DMS53 treated with DMSO at 0.1 percent for 48 hours (cell line): ENCODE measurements at regions not wholly inside any gene's neighbourhood (a gene's known extent, or its start where the extent isn't known, plus 50 kb on each side); places are given as distances from the start of the nearest gene placed in this dataset.

Experiments used
- DNase-seq: peaks from one replicate; lab custom pipeline; 2025; ENCODE audit not compliant: unreplicated experiment; lab: John Stamatoyannopoulos, UW

GRCh38 chr4:153034681-153035080 lies 98.6 kb downstream of the FHDC1 start:
- DNase-seq, result no peak

DNA sequence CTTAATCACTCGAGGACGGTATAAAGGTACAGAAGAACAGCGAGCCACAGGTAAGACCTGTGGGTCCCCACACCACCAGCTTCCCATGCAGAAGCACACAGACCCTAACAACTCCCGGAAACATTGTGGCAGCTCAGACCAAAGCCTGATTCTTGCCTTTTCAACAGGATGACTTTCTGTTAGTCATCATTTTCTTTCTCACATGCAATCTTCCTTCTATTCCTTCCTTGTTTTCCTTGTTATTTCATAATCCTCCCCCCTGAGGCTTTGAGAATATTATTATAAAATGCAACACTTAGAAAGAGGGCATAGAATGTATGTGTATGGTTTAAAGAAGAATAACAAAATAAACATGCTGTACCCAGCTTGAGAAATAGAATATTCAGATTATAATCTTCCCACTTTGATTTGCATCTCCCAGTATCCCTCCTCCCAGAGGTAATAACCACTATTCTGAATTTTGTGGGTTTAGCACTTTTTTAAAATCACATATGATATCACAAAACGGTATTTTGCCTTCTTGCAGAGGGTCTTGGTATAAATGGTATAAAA lies 100.9 kb downstream of the FHDC1 start:
- DNase-seq, result no peak

- peak; percentile 79 for DNase-seq
Measured at GRCh38 chr4:153038623-153039311, 102.6 kb downstream of the FHDC1 start.

- peak; percentile 30 for DNase-seq
Measured at GRCh38 chr4:153039542-153040185, 103.5 kb downstream of the FHDC1 start.

DNA sequence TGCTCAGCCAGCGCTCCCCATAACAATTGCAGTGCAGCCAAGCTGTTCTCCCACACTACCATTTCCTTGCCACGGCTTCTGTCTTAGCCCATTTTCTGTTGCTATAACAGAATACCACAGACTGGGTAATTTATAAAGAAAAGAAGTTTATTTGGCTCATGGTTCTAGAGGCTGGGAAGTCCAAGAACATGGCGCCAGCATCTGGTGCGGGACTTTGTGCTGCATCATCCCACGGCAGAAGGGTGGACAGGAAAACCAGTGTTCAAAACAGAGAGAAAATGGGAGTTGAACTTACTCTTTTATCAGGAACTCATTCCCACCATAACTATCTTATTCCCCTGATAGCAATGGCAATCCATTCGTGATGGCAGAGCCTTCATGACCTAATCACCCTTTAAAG lies 104.6 kb downstream of the FHDC1 start:
- DNase-seq, result no peak

GRCh38 chr4:153044036-153044435 lies 107.9 kb downstream of the FHDC1 start:
- no peak for DNase-seq

DNA sequence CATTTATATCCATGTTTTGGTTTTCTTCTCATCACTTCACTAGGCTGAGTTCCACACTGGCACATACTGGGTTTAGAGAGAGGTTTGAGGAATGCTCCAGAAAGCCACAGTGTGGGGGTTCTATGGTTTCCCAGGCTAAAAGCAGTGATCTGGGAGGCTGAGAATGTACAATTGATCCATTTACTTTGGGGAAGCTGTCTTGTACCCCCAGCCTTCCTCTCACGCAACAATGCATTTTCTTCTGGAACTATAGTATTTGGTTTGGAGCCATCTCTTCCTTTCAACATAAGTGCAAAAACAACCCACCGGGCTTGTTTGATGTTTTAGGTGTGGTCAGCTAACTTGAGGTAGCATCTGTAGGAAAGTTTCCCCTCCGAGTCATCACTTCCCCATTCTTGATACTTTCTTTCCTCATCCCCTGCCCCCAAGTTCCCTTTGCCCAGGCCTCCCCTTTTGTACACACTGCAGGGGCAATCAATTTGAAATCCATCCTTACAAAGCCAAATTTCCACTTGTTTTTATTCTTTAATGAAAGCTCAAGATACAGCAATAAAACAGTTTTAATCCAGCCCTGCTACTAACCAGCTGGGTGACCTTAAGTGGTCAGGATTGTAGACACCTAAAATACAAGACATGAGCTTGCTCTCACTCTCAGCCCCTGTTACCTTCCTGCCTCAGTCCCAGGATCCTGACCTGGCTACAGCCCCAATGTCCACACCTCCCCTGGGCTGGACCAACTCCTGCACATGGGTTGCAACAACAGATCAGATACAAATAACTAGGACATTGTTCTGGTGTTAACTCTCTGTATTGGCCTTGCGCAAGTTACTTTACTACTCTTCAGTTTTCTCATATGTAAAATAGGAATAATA lies 109.2 kb downstream of the FHDC1 start:
- DNase-seq, result no peak

GRCh38 chr4:153058671-153059060 lies 122.5 kb downstream of the FHDC1 start:
- DNase-seq, result no peak

DNA sequence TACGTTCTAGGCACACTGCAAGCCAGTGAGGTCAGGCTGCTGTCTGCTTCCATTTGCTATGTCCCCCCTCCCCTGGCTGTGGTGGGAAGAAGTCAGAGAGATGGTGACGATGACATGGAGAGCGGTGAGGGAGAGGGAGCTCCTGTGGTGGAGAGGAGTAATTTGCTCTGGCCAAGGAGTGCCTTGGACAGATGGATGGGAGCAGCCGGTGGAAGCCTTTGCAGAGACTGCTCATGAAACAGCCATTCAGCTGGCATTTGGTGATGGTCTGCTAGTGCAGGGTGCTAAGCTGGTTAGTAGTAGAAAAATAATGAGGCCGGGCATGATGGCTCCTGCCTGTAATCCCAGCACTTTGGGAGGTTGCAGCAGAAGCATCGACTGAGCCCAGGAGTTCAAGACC lies 124.1 kb downstream of the FHDC1 start:
- no peak for DNase-seq

- no peak for DNase-seq
Measured at GRCh38 chr4:153061971-153062370, 125.8 kb downstream of the FHDC1 start.

DNA sequence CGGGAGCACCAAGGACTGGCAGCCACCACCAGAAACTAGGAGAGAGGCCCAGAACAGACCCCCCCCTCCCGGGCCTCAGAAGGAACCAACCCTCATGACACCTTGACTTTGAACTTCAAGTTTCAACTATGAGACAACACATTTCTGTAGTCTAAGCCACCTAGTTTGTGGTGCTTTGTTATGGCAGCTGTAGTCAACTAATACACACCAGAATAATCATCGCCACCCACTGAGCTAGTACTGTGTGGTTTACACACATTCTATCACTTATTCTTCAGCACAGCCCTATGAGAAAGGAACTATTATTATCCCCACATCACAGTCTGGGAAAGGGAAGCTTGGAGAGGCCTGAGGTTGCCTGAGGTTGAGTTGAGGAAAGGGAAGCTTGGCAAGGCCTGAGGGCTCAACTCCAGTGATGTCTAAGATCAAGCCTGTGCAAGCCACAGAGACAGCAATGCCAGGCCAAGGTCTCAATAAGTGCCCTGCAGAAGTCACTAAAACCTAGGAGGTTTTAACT lies 126.6 kb downstream of the FHDC1 start:
- DNase-seq, result no peak

DNA sequence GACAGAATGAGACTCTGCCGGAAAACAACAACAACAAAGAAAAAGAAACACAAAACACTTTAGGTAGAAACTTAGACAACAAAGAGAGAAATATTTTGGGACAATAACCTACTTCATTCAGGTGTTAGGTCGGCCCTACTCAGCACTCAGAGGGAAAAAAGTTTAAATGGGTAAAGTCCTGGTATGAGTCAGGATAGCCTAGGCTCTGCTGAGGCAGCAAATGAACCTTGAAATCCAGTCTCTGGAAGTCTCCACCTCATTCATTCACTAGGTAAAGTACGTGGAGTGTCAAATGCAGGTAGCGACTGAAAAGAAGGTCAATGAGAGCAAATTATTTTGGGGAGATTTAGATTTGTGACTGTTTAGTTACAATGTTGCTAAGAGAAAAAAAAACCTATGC lies 127.4 kb downstream of the FHDC1 start:
- no peak for DNase-seq

GRCh38 chr4:153064571-153064970 lies 128.4 kb downstream of the FHDC1 start:
- DNase-seq, result no peak

DNA sequence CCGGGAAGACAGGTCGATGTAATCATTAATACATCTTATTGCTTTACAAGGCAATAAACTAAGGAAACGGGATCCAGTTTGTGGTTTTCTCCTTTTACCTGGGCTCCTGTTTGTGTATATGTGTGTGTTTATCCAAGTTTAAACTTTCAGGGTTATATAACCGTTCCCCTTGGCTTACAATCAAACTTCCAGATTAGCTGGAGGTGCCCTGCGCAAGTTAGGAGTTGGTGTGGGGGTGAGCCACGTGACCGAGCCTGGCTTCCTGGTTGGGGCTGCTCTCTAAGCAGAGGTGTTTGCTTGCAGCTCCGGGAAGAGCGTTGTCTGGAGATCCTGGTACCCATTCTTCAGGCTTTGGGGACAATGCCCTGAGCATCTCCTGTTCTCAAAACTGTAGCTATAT lies 129.2 kb downstream of the FHDC1 start:
- DNase-seq, result no peak

GRCh38 chr4:153067376-153067775 lies 131.3 kb downstream of the FHDC1 start:
- DNase-seq, result peak; percentile 77

- DNase-seq, result no peak
Measured at GRCh38 chr4:153068751-153069150, 132.6 kb downstream of the FHDC1 start.

- DNase-seq, result no peak
Measured at GRCh38 chr4:153071958-153072598, 132.2 kb upstream of the TRIM2 start.

- DNase-seq, result no peak
Measured at GRCh38 chr4:153072661-153073060, 131.6 kb upstream of the TRIM2 start.

GRCh38 chr4:153074486-153074885 lies 129.8 kb upstream of the TRIM2 start:
- DNase-seq, result no peak

DNA sequence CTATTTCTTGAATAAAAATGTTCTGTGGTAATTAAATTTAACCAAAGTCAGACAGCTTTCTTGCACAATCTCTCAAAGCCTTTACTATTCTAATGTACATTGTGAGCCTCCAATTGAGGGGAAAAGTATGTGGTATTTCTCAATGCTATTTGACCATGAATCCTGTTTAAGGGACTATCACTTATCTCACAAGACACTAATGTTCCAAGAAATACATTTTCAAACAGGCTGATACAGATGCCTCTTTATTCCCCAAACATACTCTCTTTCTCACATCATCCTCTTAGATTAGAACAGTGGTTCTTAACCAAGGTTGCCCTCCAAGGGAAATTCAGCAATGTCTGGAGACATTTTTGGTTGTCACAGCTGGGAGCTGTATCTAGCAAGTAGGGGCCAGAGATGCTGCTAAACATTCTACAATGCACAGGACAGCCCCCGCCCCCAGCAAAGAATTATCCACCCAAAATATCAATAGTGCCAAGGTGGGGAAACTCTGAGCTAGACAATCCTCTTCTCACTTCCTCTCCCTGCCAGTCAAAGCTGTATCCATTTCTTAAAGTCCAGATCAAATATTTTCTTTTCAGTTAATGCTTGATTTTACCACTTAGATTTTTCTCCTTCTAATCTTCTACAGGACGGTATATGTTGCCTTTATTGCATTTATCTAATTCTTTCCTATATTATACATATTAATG lies 129.2 kb upstream of the TRIM2 start:
- no peak for DNase-seq
